ENCODE measurements at regions not wholly inside any gene's neighbourhood (a gene's known extent, or its start where the extent isn't known, plus 50 kb on each side); places are given as distances from the start of the nearest gene placed in this dataset.
A peak's percentile ranks its signal among the peaks of the same experiment; 100 is the strongest.

GRCh38 chr9:4927701-4928100 lies 57.4 kb upstream of the JAK2 start:
- peak overlapping the region; percentile 71 for H3K4me2 ChIP-seq (ENCODE audit: low read length)
- no peaks in the 10 kb centered on the region for H4K20me1 ChIP-seq (ENCODE audit: insufficient read depth, low read length)
- TF ChIP-seq, protein P1, sequence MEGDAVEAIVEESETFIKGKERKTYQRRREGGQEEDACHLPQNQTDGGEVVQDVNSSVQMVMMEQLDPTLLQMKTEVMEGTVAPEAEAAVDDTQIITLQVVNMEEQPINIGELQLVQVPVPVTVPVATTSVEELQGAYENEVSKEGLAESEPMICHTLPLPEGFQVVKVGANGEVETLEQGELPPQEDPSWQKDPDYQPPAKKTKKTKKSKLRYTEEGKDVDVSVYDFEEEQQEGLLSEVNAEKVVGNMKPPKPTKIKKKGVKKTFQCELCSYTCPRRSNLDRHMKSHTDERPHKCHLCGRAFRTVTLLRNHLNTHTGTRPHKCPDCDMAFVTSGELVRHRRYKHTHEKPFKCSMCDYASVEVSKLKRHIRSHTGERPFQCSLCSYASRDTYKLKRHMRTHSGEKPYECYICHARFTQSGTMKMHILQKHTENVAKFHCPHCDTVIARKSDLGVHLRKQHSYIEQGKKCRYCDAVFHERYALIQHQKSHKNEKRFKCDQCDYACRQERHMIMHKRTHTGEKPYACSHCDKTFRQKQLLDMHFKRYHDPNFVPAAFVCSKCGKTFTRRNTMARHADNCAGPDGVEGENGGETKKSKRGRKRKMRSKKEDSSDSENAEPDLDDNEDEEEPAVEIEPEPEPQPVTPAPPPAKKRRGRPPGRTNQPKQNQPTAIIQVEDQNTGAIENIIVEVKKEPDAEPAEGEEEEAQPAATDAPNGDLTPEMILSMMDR (IDR thresholded peaks at IDR 0.05; ENCODE audit: low read depth, low read length): no peak
- no peak for TF ChIP-seq EZH2phosphoT487 (IDR thresholded peaks at IDR 0.05; ENCODE audit: low read depth)
- H3K79me2 ChIP-seq (ENCODE audit: low read length): no peaks in the 10 kb centered on the region
- no peaks in the 10 kb centered on the region for H3K36me3 ChIP-seq (replicated peaks; ENCODE audit: low read depth, low read length)
- H3K9ac ChIP-seq (ENCODE audit: low read length): no peak overlapping the region
- peaks cover 31% of the 10 kb centered on the region for H3K4me1 ChIP-seq (ENCODE audit: low read length)
- no peaks in the 10 kb centered on the region for H3K9me3 ChIP-seq (ENCODE audit: insufficient read depth, low read length)
- H3K27ac ChIP-seq (ENCODE audit: low read length): no peak overlapping the region
- peak overlapping the region; percentile 62 for H3K4me3 ChIP-seq (ENCODE audit: low read length)
- H2AFZ ChIP-seq (ENCODE audit: low read depth, low read length): peak overlapping the region; percentile 37; the same call in 1 of the 2 replicates
- no peaks in the 10 kb centered on the region for H3K27me3 ChIP-seq (ENCODE audit: low read depth, low read length)

GRCh38 chr9:4929917-4930316 lies 55.2 kb upstream of the JAK2 start:
- no peaks in the 10 kb centered on the region for H3K27me3 ChIP-seq (ENCODE audit: low read depth, low read length)
- no peaks in the 10 kb centered on the region for H3K9me3 ChIP-seq (ENCODE audit: insufficient read depth, low read length)
- H3K4me3 ChIP-seq (ENCODE audit: low read length): no peak overlapping the region
- H3K4me1 ChIP-seq (ENCODE audit: low read length): peaks cover 22% of the 10 kb centered on the region
- no peaks in the 10 kb centered on the region for H4K20me1 ChIP-seq (ENCODE audit: insufficient read depth, low read length)
- H3K36me3 ChIP-seq (replicated peaks; ENCODE audit: low read depth, low read length): no peaks in the 10 kb centered on the region
- no peak for TF ChIP-seq EZH2phosphoT487 (IDR thresholded peaks at IDR 0.05; ENCODE audit: low read depth)
- no peak overlapping the region for H2AFZ ChIP-seq (ENCODE audit: low read depth, low read length)
- H3K4me2 ChIP-seq (ENCODE audit: low read length): no peak overlapping the region
- no peak overlapping the region for H3K27ac ChIP-seq (ENCODE audit: low read length)
- H3K79me2 ChIP-seq (ENCODE audit: low read length): no peaks in the 10 kb centered on the region
- H3K9ac ChIP-seq (ENCODE audit: low read length): no peak overlapping the region

- Histone ChIP-seq H3K79me2 (ENCODE audit: low read length) (no peaks in the 10 kb centered on the region), H2AFZ (ENCODE audit: low read depth, low read length) (no peak overlapping the region), H3K9me3 (ENCODE audit: insufficient read depth, low read length) (no peaks in the 10 kb centered on the region), H3K27me3 (ENCODE audit: low read depth, low read length) (no peaks in the 10 kb centered on the region), H3K36me3 (replicated peaks; ENCODE audit: low read depth, low read length) (no peaks in the 10 kb centered on the region), H3K4me1 (ENCODE audit: low read length) (peaks cover 25% of the 10 kb centered on the region), H3K4me2 (ENCODE audit: low read length) (no peak overlapping the region), H4K20me1 (ENCODE audit: insufficient read depth, low read length) (no peaks in the 10 kb centered on the region), H3K27ac (ENCODE audit: low read length) (no peak overlapping the region), H3K4me3 (ENCODE audit: low read length) (no peak overlapping the region), H3K9ac (ENCODE audit: low read length) (no peak overlapping the region)
- TF ChIP-seq, protein P1 (IDR thresholded peaks at IDR 0.05; ENCODE audit: low read depth, low read length): no peak
- no peak for TF ChIP-seq EZH2phosphoT487 (IDR thresholded peaks at IDR 0.05; ENCODE audit: low read depth)
These were observed 52.4 kb upstream of the JAK2 start for GRCh38 chr9:4932681-4933080.

- H2AFZ ChIP-seq (ENCODE audit: low read depth, low read length): no peak overlapping the region
- TF ChIP-seq EZH2phosphoT487 (IDR thresholded peaks at IDR 0.05; ENCODE audit: low read depth): no peak
- TF ChIP-seq, protein P1 (IDR thresholded peaks at IDR 0.05; ENCODE audit: low read depth, low read length): no peak
- H4K20me1 ChIP-seq (ENCODE audit: insufficient read depth, low read length): no peaks in the 10 kb centered on the region
- peaks cover 27% of the 10 kb centered on the region for H3K4me1 ChIP-seq (ENCODE audit: low read length)
- no peak overlapping the region for H3K9ac ChIP-seq (ENCODE audit: low read length)
- no peaks in the 10 kb centered on the region for H3K9me3 ChIP-seq (ENCODE audit: insufficient read depth, low read length)
- no peak overlapping the region for H3K4me3 ChIP-seq (ENCODE audit: low read length)
- no peaks in the 10 kb centered on the region for H3K36me3 ChIP-seq (replicated peaks; ENCODE audit: low read depth, low read length)
- H3K4me2 ChIP-seq (ENCODE audit: low read length): no peak overlapping the region
- no peak overlapping the region for H3K27ac ChIP-seq (ENCODE audit: low read length)
- H3K27me3 ChIP-seq (ENCODE audit: low read depth, low read length): no peaks in the 10 kb centered on the region
- no peaks in the 10 kb centered on the region for H3K79me2 ChIP-seq (ENCODE audit: low read length)
These were observed 51.9 kb upstream of the JAK2 start for GRCh38 chr9:4933177-4933576.

- Histone ChIP-seq H3K79me2 (ENCODE audit: low read length) (no peaks in the 10 kb centered on the region), H3K9ac (ENCODE audit: low read length) (no peak overlapping the region), H3K9me3 (ENCODE audit: insufficient read depth, low read length) (no peaks in the 10 kb centered on the region), H3K36me3 (replicated peaks; ENCODE audit: low read depth, low read length) (no peaks in the 10 kb centered on the region), H3K27ac (ENCODE audit: low read length) (no peak overlapping the region), H3K4me2 (ENCODE audit: low read length) (no peak overlapping the region), H2AFZ (ENCODE audit: low read depth, low read length) (no peak overlapping the region), H4K20me1 (ENCODE audit: insufficient read depth, low read length) (no peaks in the 10 kb centered on the region), H3K4me1 (ENCODE audit: low read length) (peaks cover 34% of the 10 kb centered on the region), H3K27me3 (ENCODE audit: low read depth, low read length) (no peaks in the 10 kb centered on the region), H3K4me3 (ENCODE audit: low read length) (no peak overlapping the region)
- no peak for TF ChIP-seq EZH2phosphoT487 (IDR thresholded peaks at IDR 0.05; ENCODE audit: low read depth)
- TF ChIP-seq, protein P1 (IDR thresholded peaks at IDR 0.05; ENCODE audit: low read depth, low read length): no peak
These were observed 51.2 kb upstream of the JAK2 start for GRCh38 chr9:4933861-4934260.
